GM19324 (cell line): ENCODE measurements at regions not wholly inside any gene's neighbourhood (a gene's known extent, or its start where the extent isn't known, plus 50 kb on each side); places are given as distances from the start of the nearest gene placed in this dataset.
"Not testable (repeated sequence)": the region's sequence is repeated elsewhere in the genome, so short reads cannot be mapped to it uniquely, and the experiment has no call there.

Experiments
- ATAC-seq: cut with Tn5 transposase; IDR thresholded peaks from one replicate; pipeline ENCODE4 v1.9.1; 2021; ENCODE audit warnings: mild to moderate bottlenecking, moderate library complexity; ENCODE audit not compliant: unreplicated experiment, low FRiP score

DNA sequence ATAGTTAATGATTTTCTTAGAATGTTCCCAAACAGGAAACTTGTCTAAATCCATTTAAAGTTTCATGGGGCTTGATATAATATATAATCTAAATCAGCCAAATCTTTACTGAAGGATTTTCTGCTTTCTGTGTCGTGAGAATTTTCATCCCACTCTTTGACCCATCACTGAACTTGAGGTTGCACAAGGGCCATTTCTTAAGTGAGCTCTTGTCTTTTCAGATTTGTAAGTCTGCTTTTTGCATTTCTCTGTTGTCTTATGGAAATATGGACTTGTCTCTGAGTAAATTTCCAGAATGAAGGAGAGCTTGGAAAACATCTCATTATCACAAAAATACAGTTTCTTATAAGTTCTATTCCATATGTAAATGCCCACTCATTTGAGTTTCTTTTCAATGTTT, 149.2 kb upstream of the ARRDC3 start:
- no peak for ATAC-seq

- ATAC-seq: no peak
Observed at GRCh38 chr5:91528831-91529230, 145.7 kb upstream of the ARRDC3 start.

DNA sequence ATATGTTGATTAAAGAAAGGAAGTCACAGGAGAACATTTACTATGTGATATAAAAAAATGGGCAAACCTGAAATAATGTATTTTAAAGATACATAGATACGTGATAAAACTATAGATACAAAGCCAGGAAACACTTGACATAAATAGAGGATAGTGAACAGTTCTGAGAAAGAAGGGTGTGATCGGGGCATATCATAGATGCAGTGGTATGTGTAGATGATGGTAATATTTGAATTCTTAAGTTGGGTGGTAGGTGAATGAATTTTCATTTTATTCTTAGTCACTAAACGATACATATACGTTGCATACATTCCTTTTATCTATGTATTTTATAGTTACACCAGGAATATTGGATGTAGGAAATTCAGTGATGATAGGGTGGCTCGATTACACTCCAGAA, 138.7 kb upstream of the ARRDC3 start:
- ATAC-seq: no peak

- no peak for ATAC-seq
Observed at GRCh38 chr5:91521334-91521733, 138.2 kb upstream of the ARRDC3 start.

GRCh38 chr5:91514400-91514799, 131.3 kb upstream of the ARRDC3 start:
- ATAC-seq: no peak

DNA sequence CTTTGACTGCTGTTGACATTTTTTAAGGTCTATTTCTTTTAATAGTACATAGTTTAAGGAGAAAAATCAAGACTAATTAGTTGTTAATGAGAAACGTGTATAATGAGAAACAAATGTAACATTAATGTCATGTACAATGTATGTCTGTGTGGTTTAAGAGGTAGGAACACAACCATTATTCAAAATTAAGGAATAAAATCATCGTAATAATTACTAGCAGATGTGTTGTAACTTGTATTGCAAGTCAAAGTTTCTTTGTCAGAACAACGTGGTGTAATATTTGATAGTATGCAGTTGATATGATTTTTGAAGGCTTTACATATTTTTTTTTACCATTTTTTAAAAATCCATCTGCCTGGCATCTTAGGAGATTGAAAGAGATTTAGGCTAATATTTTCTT, 120.2 kb upstream of the ARRDC3 start:
- no peak for ATAC-seq

- ATAC-seq: no peak
Observed at GRCh38 chr5:91500758-91501157, 117.6 kb upstream of the ARRDC3 start.

DNA sequence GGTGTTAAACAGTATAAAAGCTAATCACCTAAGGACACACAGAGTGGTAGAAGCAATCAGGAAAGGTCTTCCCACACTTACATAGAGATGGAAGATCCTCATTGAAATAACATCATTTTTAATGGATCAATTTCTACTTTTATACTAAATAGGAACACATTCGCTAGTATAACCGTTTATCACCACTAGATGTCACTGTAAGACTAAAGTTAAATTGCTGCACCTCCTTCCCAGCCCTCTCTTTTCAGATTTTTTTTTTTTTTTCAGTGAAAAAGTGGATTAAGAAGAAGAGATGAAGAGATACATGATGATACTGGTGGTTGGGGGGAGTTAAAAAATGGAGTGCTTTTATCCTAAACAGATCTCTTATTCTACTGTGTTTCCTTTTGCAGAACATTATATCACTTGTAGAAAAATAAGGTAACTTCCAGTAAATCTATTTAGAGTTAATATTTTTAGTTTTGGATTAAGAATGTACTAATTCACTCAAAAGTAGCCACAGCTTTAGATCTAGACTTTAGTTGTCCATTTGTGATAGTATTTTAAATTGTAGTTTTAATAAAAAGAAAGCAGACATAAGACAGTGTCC, 116.9 kb upstream of the ARRDC3 start:
- ATAC-seq: no peak

DNA sequence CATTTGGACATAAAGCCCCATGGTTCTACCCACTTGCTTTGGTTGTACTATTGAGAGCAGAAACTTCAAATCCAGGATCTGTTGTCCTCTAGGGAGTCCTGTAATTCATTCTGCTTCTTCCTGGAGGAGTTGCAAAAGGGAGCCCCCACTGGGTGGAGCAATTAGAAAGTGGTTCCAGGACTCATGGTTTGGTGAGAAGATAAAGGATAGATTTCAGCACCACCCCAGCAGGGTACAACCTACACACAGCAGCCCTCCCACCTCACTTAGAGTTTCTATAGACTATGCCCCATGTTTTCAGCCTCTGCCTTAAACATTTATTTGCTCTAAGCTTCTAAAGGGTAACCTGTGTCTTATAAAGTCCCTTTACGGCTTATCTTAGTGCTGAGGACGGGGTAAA, 112.6 kb upstream of the ARRDC3 start:
- no peak for ATAC-seq

DNA sequence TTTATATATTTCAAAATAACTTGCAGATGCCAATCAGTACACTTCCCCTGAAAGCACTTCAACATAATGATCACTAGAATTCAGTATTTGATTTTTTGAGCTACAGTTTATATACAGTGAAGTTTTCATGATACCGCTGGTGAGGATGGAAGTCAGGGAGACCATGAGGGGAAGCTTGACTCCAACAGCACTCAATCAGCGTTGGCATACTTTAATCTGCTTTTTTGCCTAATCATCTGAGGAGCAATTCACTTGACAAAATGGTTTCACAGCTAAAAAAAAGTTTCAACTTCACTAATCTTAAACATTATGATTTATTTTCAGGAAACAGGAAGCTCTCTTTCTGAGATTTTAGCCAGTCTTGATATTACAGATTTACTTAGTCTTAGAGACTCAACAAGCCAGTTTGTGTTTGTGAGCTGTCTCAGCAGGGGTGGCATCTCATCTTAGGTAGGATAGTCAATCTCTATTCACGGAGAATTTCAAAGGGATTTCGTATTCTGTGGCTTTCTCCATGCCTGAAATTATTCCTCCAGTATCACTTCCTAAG, 111.4 kb upstream of the ARRDC3 start:
- ATAC-seq: no peak

DNA sequence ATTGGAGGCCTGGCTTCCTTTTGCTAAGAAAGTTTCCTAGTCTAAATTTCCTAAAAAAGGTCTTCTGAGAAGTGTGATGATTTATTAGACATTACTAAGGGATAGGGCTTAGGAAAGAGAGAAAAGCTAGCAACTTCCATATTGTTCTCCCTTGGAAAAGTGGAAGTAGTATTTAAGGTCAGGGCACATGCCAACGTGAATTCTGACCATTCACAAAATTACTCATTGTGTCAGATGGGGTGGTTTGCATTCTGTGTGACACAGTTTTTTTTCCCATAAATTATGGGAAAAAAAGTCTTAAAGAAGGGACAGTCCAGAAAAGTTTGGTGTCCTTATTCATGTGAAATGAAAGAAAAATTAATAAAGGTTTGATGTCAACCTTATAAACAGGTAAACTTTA, 110.0 kb upstream of the ARRDC3 start:
- ATAC-seq: no peak

DNA sequence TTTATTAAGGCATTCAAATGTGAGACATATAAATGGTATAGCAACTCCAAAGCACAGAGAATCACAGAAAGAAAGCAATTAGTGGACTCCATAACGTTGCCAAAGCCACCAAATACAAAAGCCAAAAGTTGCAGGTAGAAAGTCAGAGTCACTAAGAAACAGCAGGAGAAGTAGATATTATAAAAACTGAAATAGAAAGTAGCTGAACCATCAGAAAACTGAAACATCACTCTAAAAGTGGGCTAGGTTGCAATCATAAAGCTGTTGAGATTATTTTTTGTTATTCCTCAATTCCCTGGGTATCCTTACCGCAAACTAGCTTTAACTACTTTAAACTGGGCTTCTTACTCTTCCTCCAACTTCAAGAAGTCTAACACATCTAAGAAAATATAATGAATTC, 108.1 kb upstream of the ARRDC3 start:
- ATAC-seq: no peak

DNA sequence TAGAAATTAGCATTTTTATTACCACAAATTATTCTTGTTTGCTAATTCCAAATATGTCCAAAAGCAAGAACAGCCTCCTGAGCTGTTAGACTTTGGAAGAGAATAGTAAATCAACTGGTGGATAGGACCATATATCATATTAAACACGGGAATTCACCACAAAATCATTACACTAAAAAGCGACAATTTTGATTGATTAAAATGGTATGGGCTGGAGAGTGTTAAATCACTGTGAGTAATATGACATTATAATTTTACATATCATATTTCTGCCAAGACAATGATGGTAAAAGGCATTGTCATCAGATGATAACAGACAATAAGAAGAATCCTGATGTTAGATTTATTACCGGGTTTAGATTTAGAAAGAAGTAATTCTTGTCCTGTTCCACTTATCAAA, 107.2 kb upstream of the ARRDC3 start:
- no peak for ATAC-seq

GRCh38 chr5:91487420-91487819, 104.3 kb upstream of the ARRDC3 start:
- ATAC-seq: no peak

GRCh38 chr5:91486638-91487037, 103.5 kb upstream of the ARRDC3 start:
- ATAC-seq: no peak

- ATAC-seq: no peak
Observed at GRCh38 chr5:91484662-91485061, 101.5 kb upstream of the ARRDC3 start.

GRCh38 chr5:91479376-91479775, 96.3 kb upstream of the ARRDC3 start:
- ATAC-seq: not testable (repeated sequence)

DNA sequence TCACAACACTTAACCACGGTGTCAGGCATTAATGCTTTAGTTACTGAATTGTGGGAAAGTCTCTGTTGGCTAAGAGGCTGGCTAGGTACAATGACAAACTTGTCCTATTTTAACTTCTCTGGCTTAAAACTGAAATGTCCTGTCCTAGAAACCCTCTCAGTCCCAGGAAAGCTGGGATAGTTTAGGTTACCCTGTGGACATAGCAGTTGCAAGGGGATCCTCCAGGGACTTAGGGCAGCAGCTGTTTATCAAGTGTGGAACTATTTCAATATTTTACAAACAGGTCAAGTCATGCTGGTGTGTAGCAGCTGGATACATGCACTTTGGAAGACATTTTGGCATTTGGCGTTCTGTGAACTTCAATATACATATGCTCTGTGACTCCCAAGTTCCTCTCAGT, 95.0 kb upstream of the ARRDC3 start:
- ATAC-seq: no peak

DNA sequence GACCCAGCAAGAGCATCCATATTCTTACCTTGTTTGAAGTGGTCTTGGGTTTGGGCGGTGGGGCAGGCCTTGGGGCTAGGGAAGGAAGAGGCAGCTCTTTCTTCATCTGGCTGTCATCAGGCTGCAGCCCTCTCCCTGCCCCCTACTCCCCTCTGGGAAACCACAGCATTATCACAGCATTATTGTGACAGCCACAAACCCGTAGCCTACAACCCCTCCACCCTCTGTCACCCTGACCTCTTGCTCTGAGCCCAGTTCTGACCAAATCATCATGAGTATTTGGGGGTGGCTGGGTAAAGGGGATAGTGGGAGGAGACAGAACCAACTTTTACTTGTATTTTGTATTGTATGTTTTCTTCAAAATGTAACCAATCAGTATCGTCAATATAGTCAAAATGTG, 94.3 kb upstream of the ARRDC3 start:
- ATAC-seq: no peak

DNA sequence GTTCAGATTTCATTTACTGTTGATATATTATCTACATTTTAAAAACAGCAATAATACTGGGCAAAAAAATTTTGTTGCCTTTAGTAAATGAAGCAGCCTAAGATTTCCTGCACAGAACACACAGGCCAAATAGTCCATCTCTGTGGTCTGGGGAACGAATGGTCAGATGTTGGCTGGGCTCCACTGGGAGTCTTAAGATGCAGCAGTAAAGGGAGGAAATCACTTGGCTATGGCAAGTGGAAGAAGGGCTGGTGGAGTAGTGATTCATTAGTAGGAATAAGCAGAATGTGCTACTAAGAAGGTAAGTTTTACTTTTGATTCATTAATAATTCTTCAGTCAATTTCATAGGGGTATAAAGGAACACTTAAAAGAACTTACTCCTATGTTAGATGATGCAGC, 91.1 kb upstream of the ARRDC3 start:
- ATAC-seq: no peak

GRCh38 chr5:91472631-91473030, 89.5 kb upstream of the ARRDC3 start:
- no peak for ATAC-seq

DNA sequence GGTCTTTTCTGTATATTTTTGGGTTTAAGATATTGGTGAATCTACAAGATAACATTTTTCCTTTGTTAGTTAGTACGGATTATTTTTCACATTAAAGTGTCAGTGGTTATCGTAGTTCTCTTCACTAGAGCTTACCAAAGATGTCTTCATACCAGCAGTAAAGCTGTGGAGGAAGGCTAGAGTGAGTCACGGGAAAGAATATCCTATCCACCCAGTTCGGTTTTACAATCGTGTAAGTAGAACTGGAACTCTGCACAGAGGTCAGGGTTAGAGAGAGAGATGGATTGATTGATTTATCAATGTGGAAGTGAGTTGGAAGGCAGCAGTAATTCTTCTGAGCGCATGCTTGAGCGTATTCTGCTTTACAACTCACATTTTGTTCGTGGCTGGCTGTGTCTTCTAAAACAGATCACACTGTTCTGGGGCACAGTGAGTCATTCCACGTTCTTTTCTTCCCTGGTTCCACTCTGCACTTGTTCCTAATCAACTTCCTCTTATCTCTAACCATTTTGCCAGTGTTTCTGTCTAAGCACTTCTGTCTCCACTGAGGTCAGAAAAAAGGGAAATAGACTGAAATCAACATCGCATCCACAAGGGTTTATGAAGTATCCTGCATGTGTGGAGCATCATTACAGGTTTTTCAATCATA, 86.5 kb upstream of the ARRDC3 start:
- ATAC-seq: no peak
